ENCODE measurements at regions not wholly inside any gene's neighbourhood (a gene's known extent, or its start where the extent isn't known, plus 50 kb on each side); places are given as distances from the start of the nearest gene placed in this dataset.

GRCh38 chr9:135340726-135341475 is 138.7 kb upstream of the PPP1R26 start:
- Mint-ChIP-seq H3K9me3 (no peaks in the 10 kb centered on the region), H3K36me3 (ENCODE audit: low read depth) (no peaks in the 10 kb centered on the region), H3K27me3 (peaks cover 2% of the 10 kb centered on the region), H3K4me1 (no peaks in the 10 kb centered on the region), H3K4me3 (no peak overlapping the region), H3K27ac (no peak overlapping the region)
- intact Hi-C loops (cut with micrococcal nuclease): no loop called here
- no peak for DNase-seq

GRCh38 chr9:135341612-135342169 is 137.9 kb upstream of the PPP1R26 start:
- Mint-ChIP-seq H3K4me1 (no peaks in the 10 kb centered on the region), H3K9me3 (no peaks in the 10 kb centered on the region), H3K27me3 (peaks cover 2% of the 10 kb centered on the region), H3K36me3 (ENCODE audit: low read depth) (no peaks in the 10 kb centered on the region), H3K4me3 (no peak overlapping the region), H3K27ac (no peak overlapping the region)
- intact Hi-C loops (cut with micrococcal nuclease): no loop called here
- no peak for DNase-seq

DNA sequence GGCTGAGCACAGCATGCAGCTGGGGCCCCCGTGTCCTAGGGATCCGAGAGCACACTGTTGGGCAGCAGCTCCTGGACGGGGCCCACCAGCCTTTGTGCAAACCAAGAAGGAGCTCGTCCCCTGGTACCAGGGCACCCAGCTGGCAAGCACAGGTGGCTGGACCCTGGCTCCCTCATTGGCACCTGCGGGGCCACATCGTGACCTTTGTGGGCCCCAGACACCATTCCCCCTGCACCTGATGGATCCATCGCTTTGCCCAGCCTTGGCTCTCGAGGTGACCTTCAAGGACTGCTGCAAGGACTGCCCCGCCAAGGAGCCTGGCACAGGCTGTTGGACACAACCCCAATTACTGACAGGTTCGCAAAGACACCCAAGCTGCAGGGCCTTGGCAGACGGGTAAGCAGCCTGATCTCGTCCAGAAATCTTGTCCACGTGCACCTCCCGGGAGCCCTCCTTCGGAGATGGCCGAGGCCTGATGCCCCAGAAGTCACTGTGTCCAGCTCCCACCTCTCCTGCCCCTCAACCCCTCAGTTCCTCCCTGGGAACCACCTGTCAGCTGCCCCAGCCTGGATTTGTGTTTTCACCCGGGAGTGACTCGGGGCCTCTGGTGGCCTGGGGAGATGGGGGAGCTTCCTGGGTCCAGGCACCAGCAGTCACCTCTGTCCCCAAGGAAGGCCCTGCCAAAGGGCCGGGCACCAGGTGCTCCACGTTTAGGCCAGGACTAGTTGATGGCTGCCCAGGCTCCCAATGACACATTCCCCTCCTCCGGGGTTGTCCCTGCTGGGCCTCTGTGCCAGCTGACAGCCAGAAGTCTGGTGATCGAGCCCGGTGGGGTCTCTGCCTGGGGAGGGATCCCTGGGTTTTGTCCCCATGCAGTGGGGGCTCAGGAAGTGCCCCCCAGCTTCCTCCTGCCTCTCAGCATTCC is 137.1 kb upstream of the PPP1R26 start:
- intact Hi-C loops (cut with micrococcal nuclease): loop anchor here (1.0 kb wide), 1 partner anchor 256 kb away; no protein-coding TSS in a partner anchor
- Mint-ChIP-seq H3K9me3 (no peaks in the 10 kb centered on the region), H3K4me3 (no peak overlapping the region), H3K4me1 (no peaks in the 10 kb centered on the region), H3K27me3 (peaks cover 2% of the 10 kb centered on the region), H3K36me3 (ENCODE audit: low read depth) (no peaks in the 10 kb centered on the region), H3K27ac (no peak overlapping the region)
- no peak for DNase-seq

DNA sequence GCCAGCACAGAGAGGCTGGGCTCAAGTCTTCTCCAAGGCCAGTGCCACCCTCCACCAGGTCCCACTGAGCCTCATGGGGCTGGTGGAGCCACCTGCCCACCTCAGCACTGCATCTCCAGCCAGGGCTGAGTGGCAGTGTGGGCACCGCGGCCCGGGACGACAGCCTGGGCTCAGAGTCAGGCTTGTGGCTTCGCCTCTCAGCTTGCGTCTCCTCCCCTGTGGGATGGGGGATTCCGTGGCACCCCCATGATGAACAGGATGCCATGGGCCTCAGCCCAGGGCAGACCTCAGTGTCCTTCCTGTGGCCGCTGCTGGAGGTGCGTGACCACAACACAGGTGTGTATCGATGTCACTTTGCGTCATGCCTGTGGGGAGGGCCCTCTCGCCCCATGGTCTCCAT is 136.4 kb upstream of the PPP1R26 start:
- Mint-ChIP-seq H3K27ac (no peak overlapping the region), H3K36me3 (ENCODE audit: low read depth) (no peaks in the 10 kb centered on the region), H3K4me1 (no peaks in the 10 kb centered on the region), H3K27me3 (peaks cover 2% of the 10 kb centered on the region), H3K9me3 (no peaks in the 10 kb centered on the region), H3K4me3 (no peak overlapping the region)
- intact Hi-C loops (cut with micrococcal nuclease): loop anchor here (1.0 kb wide), 1 partner anchor 257 kb away; no protein-coding TSS in a partner anchor
- DNase-seq: no peak

- H3K36me3 Mint-ChIP-seq (ENCODE audit: low read depth): no peaks in the 10 kb centered on the region
- H3K27ac Mint-ChIP-seq: no peak overlapping the region
- H3K9me3 Mint-ChIP-seq: no peaks in the 10 kb centered on the region
- H3K4me3 Mint-ChIP-seq: no peak overlapping the region
- H3K27me3 Mint-ChIP-seq: peaks cover under 1% of the 10 kb centered on the region
- DNase-seq: peak; percentile 87
- H3K4me1 Mint-ChIP-seq: no peaks in the 10 kb centered on the region
- intact Hi-C loops (cut with micrococcal nuclease): loop anchor here (1.0 kb wide), 1 partner anchor 258 kb away; no protein-coding TSS in a partner anchor
These were observed 135.6 kb upstream of the PPP1R26 start for GRCh38 chr9:135343837-135344522.

- no peak for DNase-seq
- H3K4me1 Mint-ChIP-seq: no peaks in the 10 kb centered on the region
- H3K4me3 Mint-ChIP-seq: no peak overlapping the region
- no peaks in the 10 kb centered on the region for H3K36me3 Mint-ChIP-seq (ENCODE audit: low read depth)
- no peak overlapping the region for H3K27ac Mint-ChIP-seq
- H3K9me3 Mint-ChIP-seq: no peaks in the 10 kb centered on the region
- no peaks in the 10 kb centered on the region for H3K27me3 Mint-ChIP-seq
- intact Hi-C loops (cut with micrococcal nuclease): no loop called here
These were observed 135.1 kb upstream of the PPP1R26 start for GRCh38 chr9:135344523-135344901.

GRCh38 chr9:135344915-135345500 is 134.6 kb upstream of the PPP1R26 start:
- no peak for DNase-seq

DNA sequence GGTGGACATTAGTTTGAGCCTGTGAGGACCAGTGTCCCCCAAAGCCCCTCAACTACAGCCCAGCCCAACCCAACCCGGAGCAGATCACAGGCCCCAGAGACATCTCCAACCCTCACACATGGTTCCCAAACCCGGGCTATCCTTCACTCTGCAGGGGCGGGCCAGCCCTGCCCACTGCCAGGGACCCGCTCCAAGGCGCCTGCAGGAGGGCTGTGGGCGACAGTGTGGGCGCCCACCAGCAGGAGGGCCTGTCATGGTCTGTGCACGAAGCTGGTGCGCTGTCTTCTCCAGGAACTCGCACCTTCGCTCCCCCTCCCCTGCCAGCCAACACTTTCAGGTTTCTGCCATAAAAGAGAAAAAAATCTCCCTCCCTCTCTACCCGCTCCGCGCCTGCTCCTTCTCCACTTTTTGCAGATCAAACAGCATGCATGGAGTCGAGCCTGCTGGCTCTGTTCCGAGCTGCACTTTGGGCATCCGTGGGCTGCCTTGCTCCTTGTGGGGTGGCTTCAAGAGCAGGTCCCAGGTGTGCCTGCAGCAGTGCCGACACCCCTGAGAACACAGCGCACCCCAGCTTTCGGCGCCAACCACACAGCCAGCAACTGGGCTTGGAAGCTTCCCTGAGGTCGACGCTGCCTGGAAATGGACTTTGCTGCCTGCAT is 133.7 kb upstream of the PPP1R26 start:
- no peaks in the 10 kb centered on the region for H3K9me3 Mint-ChIP-seq
- H3K27ac Mint-ChIP-seq: no peak overlapping the region
- no peak for DNase-seq
- no peak overlapping the region for H3K4me3 Mint-ChIP-seq
- H3K27me3 Mint-ChIP-seq: no peaks in the 10 kb centered on the region
- intact Hi-C loops (cut with micrococcal nuclease): no loop called here
- no peaks in the 10 kb centered on the region for H3K4me1 Mint-ChIP-seq
- no peaks in the 10 kb centered on the region for H3K36me3 Mint-ChIP-seq (ENCODE audit: low read depth)

More at GRCh38 chr9:135344915-135345500, 134.6 kb upstream of the PPP1R26 start:
- Mint-ChIP-seq H3K4me1 (no peaks in the 10 kb centered on the region), H3K4me3 (no peak overlapping the region), H3K27ac (no peak overlapping the region), H3K36me3 (ENCODE audit: low read depth) (no peaks in the 10 kb centered on the region), H3K9me3 (no peaks in the 10 kb centered on the region), H3K27me3 (no peaks in the 10 kb centered on the region)
- intact Hi-C loops (cut with micrococcal nuclease): no loop called here

GRCh38 chr9:135346438-135347050 is 133.0 kb upstream of the PPP1R26 start:
- no peak overlapping the region for H3K4me3 Mint-ChIP-seq
- H3K36me3 Mint-ChIP-seq (ENCODE audit: low read depth): no peaks in the 10 kb centered on the region
- no peak overlapping the region for H3K27ac Mint-ChIP-seq
- H3K27me3 Mint-ChIP-seq: no peaks in the 10 kb centered on the region
- intact Hi-C loops (cut with micrococcal nuclease): no loop called here
- no peaks in the 10 kb centered on the region for H3K4me1 Mint-ChIP-seq
- no peak for DNase-seq
- no peaks in the 10 kb centered on the region for H3K9me3 Mint-ChIP-seq

- H3K9me3 Mint-ChIP-seq: no peaks in the 10 kb centered on the region
- DNase-seq: no peak
- no peaks in the 10 kb centered on the region for H3K36me3 Mint-ChIP-seq (ENCODE audit: low read depth)
- H3K27ac Mint-ChIP-seq: no peak overlapping the region
- no peaks in the 10 kb centered on the region for H3K27me3 Mint-ChIP-seq
- no peaks in the 10 kb centered on the region for H3K4me1 Mint-ChIP-seq
- intact Hi-C loops (cut with micrococcal nuclease): no loop called here
- no peak overlapping the region for H3K4me3 Mint-ChIP-seq
These were observed 132.1 kb upstream of the PPP1R26 start for GRCh38 chr9:135347461-135347860.

DNA sequence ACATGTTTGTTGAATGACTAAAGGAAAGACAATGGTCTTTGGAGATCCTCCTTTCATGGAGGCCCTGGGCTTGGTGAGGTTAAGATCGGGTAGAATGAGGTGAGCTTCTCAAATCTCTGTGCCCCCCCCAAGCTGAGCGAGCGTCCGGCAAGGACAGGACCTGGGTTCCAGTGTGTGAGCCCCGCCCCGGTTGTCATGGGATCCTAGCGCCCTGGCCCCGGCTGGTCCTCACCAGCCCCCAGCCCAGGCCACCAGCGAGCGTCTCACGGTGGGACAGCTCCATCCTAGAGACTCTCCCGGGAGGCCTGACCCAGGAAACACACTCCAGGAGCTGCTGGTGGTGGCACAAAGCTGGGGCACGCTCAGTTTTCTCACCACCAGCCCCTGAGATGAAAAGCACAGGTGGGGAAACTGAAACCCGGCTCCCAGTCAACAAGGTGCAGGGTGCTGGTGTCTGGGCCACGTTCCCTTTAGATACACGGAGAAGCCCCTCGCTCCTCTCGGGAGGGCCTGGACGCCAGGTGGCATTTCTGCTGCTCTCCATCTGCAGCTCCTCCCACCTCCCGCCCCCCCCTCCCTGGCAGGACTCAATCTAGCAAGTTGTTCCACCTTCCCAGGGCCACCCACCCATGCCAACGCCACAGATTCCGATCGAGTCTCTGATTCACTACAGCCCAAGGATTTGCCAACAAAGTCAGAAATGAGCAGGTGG is 131.3 kb upstream of the PPP1R26 start:
- no peaks in the 10 kb centered on the region for H3K9me3 Mint-ChIP-seq
- intact Hi-C loops (cut with micrococcal nuclease): no loop called here
- no peak for DNase-seq
- no peak overlapping the region for H3K27ac Mint-ChIP-seq
- no peak overlapping the region for H3K4me3 Mint-ChIP-seq
- no peaks in the 10 kb centered on the region for H3K36me3 Mint-ChIP-seq (ENCODE audit: low read depth)
- no peaks in the 10 kb centered on the region for H3K27me3 Mint-ChIP-seq
- H3K4me1 Mint-ChIP-seq: no peaks in the 10 kb centered on the region

- no peaks in the 10 kb centered on the region for H3K4me1 Mint-ChIP-seq
- H3K27me3 Mint-ChIP-seq: no peaks in the 10 kb centered on the region
- H3K36me3 Mint-ChIP-seq (ENCODE audit: low read depth): no peaks in the 10 kb centered on the region
- no peaks in the 10 kb centered on the region for H3K9me3 Mint-ChIP-seq
- H3K27ac Mint-ChIP-seq: no peak overlapping the region
- intact Hi-C loops (cut with micrococcal nuclease): no loop called here
- H3K4me3 Mint-ChIP-seq: no peak overlapping the region
- no peak for DNase-seq
These were observed 130.8 kb upstream of the PPP1R26 start for GRCh38 chr9:135348788-135349150.
